Anterior cingulate cortex (tissue), 58 donors: ENCODE measurements at regions not wholly inside any gene's neighbourhood (a gene's known extent, or its start where the extent isn't known, plus 50 kb on each side); places are given as distances from the start of the nearest gene placed in this dataset.
A peak's percentile ranks its signal among the peaks of the same experiment; 100 is the strongest.
"Not testable (repeated sequence)": the region's sequence is repeated elsewhere in the genome, so short reads cannot be mapped to it uniquely, and the experiment has no call there.

Experiments used
- DNase-seq, 58 donors: peaks; one replicate each; lab custom pipeline; 2025; lab: John Stamatoyannopoulos, UW

DNA sequence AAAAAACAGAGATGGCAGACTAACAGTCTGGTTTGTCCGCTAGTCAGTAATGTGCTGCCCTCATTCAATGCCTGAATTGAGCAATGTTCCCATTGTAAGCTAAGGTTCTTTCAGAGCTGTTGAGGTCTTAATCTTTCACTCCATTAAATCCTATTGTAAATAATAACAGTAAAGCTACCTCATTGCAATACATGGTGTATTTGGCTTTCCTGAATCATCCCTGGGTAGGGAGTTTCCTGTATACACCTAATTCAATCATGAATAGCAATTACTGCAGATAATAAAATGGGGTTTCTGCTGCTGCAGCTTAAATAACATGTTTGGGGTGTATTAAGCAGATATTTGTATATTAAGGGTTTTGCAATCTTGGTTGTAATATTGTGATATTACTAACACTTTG lies 1100.2 kb upstream of the INTU start:
- no peak for DNase-seq

DNA sequence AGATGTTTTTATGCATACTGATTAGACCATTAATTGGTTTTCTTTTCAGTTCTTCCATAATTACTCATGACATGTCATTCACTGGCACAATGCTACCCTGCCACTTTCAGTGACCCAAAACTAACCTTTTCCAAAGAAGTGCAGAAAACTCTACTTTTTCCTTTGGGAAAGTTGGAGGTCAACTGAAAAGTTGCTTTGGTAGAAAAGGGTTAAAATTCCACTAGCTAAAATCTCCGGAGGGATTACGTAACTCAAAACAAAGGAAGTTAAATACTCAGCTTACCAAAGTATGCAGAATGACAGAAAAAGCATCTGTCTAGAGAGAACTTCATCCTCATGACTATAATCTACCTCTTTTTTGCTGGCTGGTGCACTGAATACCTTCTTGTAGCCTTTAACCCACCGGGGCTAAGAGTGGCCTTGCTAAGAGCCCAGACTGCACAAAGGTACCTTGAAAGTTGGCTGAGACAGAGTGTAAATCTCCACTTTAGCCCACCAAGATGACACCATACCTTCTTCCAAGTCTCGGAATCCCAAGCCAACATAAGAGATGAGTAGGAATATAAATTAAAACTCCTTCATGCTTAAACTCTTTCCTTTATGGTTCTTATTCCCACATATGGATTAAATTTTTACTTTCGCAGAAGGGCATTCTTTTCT lies 1099.5 kb upstream of the INTU start:
- DNase-seq = no peak

GRCh38 chr4:126539771-126540170 lies 1093.0 kb upstream of the INTU start:
- no peak for DNase-seq

GRCh38 chr4:126541820-126542219 lies 1090.9 kb upstream of the INTU start:
- no peak for DNase-seq

DNA sequence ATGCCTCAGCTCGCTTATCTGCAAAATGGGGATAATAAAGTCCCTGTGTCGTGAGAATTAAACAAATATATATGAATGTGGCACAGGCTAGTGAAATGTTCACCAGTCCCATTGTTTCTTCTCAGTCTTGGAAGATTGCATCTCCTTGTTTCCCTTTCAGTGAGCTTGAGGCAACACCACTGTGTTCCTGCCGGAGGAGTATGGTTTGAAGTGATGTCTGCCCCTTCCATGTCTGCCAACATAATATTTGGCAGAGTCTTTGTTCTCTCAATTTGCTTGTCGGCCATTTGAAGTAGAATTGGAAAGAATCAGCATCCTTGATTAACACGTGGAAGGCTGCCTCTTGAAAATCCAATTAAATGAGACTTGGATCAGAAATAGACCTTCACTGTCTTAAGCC lies 1088.5 kb upstream of the INTU start:
- peak in 1 of 58 donors; percentile 0 for DNase-seq

GRCh38 chr4:126546197-126546596 lies 1086.6 kb upstream of the INTU start:
- not testable (repeated sequence) for DNase-seq

DNA sequence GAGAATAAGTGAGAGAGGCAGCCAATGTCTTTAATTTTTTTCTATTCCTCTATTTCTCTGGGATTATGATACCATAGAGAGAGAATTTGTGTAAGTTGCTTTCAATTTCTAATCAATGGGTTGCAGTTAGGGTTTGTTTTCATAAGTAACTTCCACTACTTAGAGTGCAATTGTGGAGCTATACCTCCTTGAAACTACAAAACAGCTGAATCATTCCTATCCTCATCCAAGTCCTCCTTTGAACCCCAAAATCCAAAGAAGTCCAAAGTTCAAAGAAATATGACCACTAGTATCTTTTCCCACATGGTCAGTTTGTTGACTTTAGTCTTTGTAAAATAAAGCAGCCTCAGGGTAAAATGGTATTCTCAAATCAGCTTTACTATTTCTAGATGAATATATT lies 1085.4 kb upstream of the INTU start:
- no peak for DNase-seq

- DNase-seq = no peak
Observed at GRCh38 chr4:126548890-126549289, 1083.9 kb upstream of the INTU start.

DNA sequence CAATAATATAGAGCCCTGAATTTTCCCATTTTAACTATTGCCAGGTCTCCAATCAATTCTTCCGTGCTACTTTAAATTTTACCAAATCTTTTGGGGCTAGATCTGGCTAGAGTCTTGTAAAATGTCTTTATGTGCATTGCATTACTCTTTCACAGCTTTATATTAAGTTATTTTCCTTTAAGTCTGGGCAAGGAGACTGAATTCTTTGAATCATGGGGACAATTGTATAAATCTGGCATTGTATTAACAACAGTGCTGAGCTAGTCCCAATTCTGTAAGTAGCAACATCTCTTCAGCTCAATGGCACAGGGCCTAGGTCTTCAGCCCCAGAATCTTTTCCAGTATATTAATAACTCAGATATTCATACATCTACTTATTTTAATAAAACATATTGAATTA lies 1080.4 kb upstream of the INTU start:
- DNase-seq = no peak

DNA sequence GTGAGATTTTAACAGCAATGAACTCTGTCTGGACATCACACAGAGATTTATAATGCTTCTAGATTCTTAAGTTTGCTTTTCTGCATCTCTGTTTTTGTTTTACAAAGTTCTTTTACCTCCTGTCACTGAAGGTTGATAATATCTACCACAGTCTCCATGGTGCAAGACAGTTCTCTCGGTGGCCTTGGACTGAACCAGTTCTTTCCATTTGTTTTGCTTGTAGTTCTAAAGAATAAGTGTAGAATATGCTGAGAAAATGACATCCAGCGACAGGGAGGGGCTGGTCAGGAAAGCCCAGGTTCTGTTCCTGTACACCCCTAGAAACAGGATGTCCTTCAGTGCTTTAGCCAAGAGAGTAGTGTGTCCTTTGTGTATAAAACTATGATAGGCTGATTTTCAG lies 1079.5 kb upstream of the INTU start:
- no peak for DNase-seq

DNA sequence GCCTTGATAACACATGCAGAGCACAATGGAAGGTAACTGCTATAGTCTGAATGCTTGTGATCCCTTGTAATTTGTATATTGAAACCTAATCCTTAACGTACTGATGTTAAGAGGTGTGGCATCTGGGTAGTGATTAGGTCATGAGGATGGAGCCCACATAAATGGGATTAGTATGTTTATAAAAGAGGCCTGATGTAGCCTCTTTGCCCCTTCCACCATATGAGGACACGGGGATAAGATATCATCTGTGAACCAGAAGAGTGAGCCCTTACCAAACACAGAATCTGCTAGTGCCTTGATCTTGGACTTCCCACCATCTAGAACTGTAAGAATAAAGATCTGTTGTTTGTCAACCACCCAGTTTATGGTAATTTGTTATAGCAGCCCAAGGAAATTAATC lies 1074.2 kb upstream of the INTU start:
- no peak for DNase-seq

- no peak for DNase-seq
Observed at GRCh38 chr4:126559961-126560360, 1072.8 kb upstream of the INTU start.

DNA sequence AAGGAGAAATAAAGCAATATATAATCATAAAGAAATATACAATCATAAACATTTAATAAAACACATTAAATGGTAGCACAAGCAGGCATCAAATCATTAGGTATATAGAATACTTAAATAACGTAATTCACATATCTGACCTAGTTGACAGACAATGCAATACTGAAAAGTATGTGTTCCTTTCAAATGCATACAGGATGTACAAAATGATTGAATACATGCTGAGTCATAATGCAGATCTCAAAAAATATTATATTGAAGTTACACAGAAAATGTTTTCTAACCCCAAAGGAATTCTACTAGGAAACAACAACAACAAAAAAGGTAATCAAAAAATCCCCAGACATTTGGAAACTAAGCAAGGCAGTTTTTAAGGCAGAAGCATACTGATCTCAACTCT lies 1072.0 kb upstream of the INTU start:
- no peak for DNase-seq

- DNase-seq = no peak
Observed at GRCh38 chr4:126563389-126563788, 1069.4 kb upstream of the INTU start.

DNA sequence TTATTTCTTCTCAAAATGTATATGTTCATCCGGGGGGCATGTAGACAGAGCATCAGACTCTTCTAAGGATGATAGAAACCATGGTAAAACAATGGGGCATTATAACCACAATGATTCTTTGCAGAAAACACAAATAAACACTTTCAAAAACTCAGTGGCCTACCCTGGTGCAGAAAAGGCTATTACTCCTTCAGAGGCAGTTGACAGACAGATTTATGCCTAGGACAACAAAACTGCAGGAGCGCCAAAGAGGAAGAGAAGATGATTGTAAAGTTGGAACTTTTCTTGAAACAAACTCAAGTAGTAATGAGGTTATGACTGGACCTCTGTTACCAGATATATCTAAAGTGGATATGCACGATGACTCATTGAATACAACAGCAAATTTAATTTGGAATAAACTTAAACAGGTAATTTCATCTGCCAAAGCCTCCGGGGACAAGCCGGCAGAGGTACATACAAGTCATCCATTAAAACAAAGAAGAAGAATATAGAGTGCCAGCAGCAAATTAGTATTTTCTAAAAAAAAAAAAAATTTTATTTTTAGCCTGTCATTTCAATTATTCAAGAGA lies 1068.4 kb upstream of the INTU start:
- DNase-seq = no peak

DNA sequence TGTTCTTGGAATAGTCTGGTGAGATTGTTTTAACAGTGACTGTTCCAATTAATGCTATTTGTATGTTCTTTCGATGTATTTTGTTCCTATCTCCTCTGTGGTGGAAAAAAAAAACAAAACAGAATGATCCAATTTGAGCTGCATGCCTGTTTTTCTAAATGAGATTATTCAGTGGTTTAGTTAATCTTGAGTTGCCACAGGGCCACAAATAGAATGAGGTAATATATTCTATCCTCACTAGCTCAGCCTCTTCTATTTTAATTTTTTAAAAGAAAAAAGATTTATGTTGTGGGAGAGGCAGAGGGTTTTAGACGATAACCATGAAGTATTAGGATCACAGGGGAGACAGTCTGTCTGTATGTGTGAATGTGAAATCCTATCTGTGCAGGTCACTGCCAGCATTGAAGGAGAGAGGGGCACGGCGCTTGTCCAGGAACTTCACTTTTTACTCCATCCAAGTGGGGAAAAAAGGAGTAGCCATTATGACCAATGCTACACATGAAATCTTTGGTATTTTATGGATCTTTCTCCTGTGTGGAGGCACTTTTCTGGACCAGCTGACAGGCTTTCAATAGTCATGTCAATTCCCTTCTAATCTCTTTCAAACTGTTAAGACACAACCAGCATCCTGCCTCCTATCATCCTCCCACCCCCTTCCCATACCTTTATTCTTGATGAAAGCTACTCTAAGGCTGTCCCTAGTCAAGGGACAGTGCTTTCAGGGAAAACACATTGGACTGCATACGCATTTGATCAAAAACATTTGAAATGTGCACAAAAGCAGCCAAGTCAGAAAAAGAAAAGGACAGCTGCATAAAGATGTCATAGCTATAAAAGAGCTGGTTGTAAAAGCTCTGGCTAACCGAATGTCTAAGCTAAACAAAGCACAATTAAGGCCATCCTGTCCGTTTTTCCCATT lies 1063.8 kb upstream of the INTU start:
- peak in 4 of 58 donors; percentile 1 to 25 (median 8) for DNase-seq

DNA sequence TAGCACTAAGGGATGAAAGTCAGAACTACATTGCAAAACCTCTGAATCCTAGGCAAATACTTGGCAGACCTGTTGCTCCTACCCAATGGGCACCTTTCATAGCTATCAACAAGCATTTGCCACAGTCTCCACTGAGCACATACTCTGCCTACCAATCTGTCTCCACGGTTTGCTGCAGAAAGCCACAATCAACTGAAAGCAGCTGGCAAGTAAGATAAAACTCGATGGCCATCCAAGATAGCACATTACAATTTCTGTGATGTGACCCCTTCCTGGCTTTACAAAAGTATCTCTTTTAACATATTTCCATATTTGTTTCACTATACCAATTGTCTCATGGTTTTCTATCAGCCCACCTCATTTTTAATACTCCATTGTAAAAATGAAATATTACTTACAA lies 1060.5 kb upstream of the INTU start:
- no peak for DNase-seq

DNA sequence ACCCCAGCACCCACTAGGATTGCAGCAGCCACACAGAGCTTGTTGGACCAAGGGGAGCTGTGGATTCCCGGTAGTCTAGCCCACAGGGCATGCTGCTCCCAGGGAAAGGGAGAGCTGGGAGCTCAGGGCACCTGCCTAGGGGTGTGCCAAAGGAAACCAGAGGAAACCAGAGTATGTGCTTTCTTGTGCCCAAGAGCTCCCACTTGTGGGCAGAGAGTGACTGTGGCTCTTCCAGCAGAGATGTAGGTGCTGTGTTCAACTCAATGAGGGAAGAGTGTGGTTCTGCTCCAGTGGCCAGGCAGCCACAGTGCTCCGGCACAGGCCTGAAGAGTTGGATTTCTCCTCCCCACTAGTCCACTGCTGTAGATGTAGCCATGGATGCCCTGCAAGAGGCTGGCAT lies 1050.0 kb upstream of the INTU start:
- no peak for DNase-seq

DNA sequence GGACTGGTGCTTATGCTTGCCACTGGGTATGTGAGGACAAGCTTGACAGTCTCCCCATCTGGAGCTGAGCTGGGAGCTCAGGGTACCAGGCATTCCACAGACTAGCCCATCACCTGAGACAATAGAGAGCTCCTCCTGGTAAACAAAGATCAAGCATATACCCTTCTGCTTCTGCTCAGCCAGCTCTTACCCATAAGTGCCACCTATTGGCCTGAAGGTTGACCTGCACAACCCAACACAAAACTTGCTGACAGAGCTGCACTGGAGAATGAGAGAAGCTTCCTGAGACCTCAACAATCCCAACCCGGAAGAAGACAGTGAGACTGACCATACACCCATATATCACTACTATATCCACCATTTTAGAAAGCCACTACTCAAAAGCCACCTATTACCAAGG lies 1049.2 kb upstream of the INTU start:
- no peak for DNase-seq

DNA sequence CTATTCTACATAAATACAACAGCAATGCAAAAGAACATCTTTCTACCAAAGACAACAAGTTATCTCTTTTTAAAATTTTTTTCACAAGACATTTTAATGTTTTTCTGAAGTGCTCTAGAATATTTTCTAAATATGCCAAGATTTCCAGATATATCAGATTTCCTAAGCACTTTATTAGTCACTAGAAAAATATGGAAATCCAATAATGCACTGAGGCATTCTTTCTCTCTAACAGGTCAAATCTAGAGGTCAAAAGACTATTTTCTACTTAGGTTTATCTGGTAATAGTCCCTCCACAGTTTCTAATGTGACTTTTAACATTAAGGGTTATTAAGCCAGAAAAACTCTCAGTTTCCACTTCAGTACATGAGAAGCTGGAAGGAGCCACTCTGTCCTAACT lies 1041.2 kb upstream of the INTU start:
- no peak for DNase-seq

DNA sequence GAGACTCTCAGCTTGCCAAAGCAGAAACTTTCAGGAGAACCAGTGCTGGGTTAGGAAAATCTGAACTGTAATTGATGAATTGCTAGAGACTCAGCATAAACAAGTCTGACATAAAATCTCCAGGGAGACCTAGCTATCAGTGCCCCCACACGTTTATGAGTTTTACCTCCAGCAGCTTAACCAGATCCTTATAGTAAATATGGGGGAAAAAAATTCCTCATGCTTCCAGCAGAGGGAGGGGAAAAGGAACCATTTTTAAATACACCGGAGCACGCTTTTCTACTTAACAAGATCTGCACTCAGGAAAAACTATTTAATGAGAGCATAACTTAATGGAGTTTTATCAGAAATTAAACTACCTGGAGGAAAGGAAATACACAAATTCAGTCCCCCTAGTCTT lies 1040.7 kb upstream of the INTU start:
- DNase-seq = no peak

DNA sequence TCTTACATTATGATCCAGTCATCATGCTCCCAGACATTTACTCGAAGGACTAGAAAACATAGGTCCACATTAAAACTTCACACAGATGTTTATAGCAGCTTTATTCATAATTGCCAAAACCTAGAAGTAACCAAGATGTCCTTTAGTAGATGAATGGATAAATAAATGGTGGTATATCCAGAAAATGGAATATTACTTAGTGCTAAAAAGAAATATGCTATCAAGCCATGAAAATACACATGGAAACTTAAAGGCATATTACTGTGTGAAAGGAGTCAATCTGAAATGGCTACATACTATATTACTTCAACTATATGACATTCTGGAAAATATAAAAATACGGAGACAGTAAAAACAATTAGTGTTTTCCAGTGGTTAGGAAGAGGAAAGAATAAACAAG lies 1039.1 kb upstream of the INTU start:
- no peak for DNase-seq
